RPMI8226 (cell line): ENCODE measurements at regions not wholly inside any gene's neighbourhood (a gene's known extent, or its start where the extent isn't known, plus 50 kb on each side); places are given as distances from the start of the nearest gene placed in this dataset.

ENCODE experiments used
- DNase-seq: peaks from one replicate; pipeline ENCODE4 v3.0.0-alpha.2; 2015

- DNase-seq, result no peak
Measured at GRCh38 chr11:134679592-134679991, 267.6 kb upstream of the B3GAT1 start.

GRCh38 chr11:134678744-134679143 lies 266.7 kb upstream of the B3GAT1 start:
- no peak for DNase-seq

GRCh38 chr11:134677891-134678551 lies 266.0 kb upstream of the B3GAT1 start:
- DNase-seq, result no peak

- no peak for DNase-seq
Measured at GRCh38 chr11:134677397-134677822, 265.4 kb upstream of the B3GAT1 start.

- DNase-seq, result no peak
Measured at GRCh38 chr11:134676516-134677287, 264.7 kb upstream of the B3GAT1 start.

- no peak for DNase-seq
Measured at GRCh38 chr11:134675983-134676382, 263.9 kb upstream of the B3GAT1 start.

GRCh38 chr11:134674974-134675373 lies 262.9 kb upstream of the B3GAT1 start:
- no peak for DNase-seq

- DNase-seq, result no peak
Measured at GRCh38 chr11:134670961-134671370, 258.9 kb upstream of the B3GAT1 start.

- no peak for DNase-seq
Measured at GRCh38 chr11:134670247-134670782, 258.3 kb upstream of the B3GAT1 start.

- no peak for DNase-seq
Measured at GRCh38 chr11:134669796-134670195, 257.8 kb upstream of the B3GAT1 start.

GRCh38 chr11:134668796-134669195 lies 256.8 kb upstream of the B3GAT1 start:
- DNase-seq, result no peak

GRCh38 chr11:134668076-134668475 lies 256.0 kb upstream of the B3GAT1 start:
- DNase-seq, result no peak

- DNase-seq, result no peak
Measured at GRCh38 chr11:134667505-134667904, 255.5 kb upstream of the B3GAT1 start.

- DNase-seq, result no peak
Measured at GRCh38 chr11:134667175-134667500, 255.1 kb upstream of the B3GAT1 start.

- no peak for DNase-seq
Measured at GRCh38 chr11:134666273-134667174, 254.5 kb upstream of the B3GAT1 start.

- no peak for DNase-seq
Measured at GRCh38 chr11:134665571-134666270, 253.7 kb upstream of the B3GAT1 start.

- DNase-seq, result no peak
Measured at GRCh38 chr11:134665188-134665535, 253.1 kb upstream of the B3GAT1 start.

GRCh38 chr11:134664447-134665187 lies 252.6 kb upstream of the B3GAT1 start:
- no peak for DNase-seq

- no peak for DNase-seq
Measured at GRCh38 chr11:134663506-134664313, 251.7 kb upstream of the B3GAT1 start.

- no peak for DNase-seq
Measured at GRCh38 chr11:134662629-134663360, 250.8 kb upstream of the B3GAT1 start.
